HCT116 (cell line): ENCODE measurements at regions not wholly inside any gene's neighbourhood (a gene's known extent, or its start where the extent isn't known, plus 50 kb on each side); places are given as distances from the start of the nearest gene placed in this dataset.

Source experiments
- CTCF ChIP-seq, 3 experiments: fragments of 200-600 bp in 1 of 3; sonication (generic) in 1 of 3; IDR thresholded peaks in 2 of 3; conservative IDR thresholded peaks in 1 of 3; 2 replicates each; pipeline ENCODE4 v1.5.1; 2012 to 2017; ENCODE audit warnings: low read depth in 2 of 3, low read length in 2 of 3, antibody characterized with exemption in 1 of 3, borderline replicate concordance in 1 of 3, control low read depth in 1 of 3, mild to moderate bottlenecking in 1 of 3, mixed read lengths in 1 of 3, mixed run types in 1 of 3, moderate library complexity in 1 of 3; ENCODE audit not compliant: insufficient read depth in 1 of 3
- EGR1 ChIP-seq: IDR thresholded peaks from 2 replicates; pipeline ENCODE4 v1.6.1; 2012; ENCODE audit warnings: low read depth
- EZH2 ChIP-seq: fragments of 200-600 bp; sonication (generic); IDR thresholded peaks from 2 replicates; pipeline ENCODE4 v1.6.1; 2017; ENCODE audit warnings: antibody characterized with exemption, mixed run types
- JUND ChIP-seq: IDR thresholded peaks from 2 replicates; pipeline ENCODE4 v1.6.1; 2012
- MAX ChIP-seq: IDR thresholded peaks from 2 replicates; pipeline ENCODE4 v1.6.1; 2012
- POLR2A ChIP-seq: IDR thresholded peaks from 2 replicates; pipeline ENCODE4 v1.7.0; 2011; ENCODE audit warnings: borderline replicate concordance; ENCODE audit not compliant: insufficient read depth, insufficient read length; ENCODE audit errors: extremely low read depth
- POLR2AphosphoS5 ChIP-seq: IDR thresholded peaks from 2 replicates; pipeline ENCODE4 v1.6.1; 2011; ENCODE audit warnings: mild to moderate bottlenecking, low read depth, low read length, moderate library complexity
- RAD21 ChIP-seq: IDR thresholded peaks from 2 replicates; pipeline ENCODE4 v1.6.1; 2012; ENCODE audit warnings: low read depth, mild to moderate bottlenecking
- SRF ChIP-seq: IDR thresholded peaks from 2 replicates; pipeline ENCODE4 v1.6.1; 2012; ENCODE audit warnings: low read depth
- YY1 ChIP-seq: IDR thresholded peaks from 2 replicates; pipeline ENCODE4 v1.6.1; 2011; ENCODE audit warnings: low read length, low read depth, moderate library complexity, mild to moderate bottlenecking; ENCODE audit not compliant: insufficient replicate concordance; ENCODE audit errors: extremely low read depth

GRCh38 chr3:182185313-182185712, 473.6 kb downstream of the SOX2 start:
- TF ChIP-seq CTCF (IDR thresholded peaks at IDR 0.05 in 2 of 3, conservative IDR thresholded peaks at IDR 0.05 in 1 of 3; ENCODE audit: borderline replicate concordance in 1 of 3, insufficient read depth in 1 of 3, low read depth in 2 of 3, low read length in 2 of 3) = no peak
- TF ChIP-seq POLR2A = no peak
- TF ChIP-seq POLR2AphosphoS5 = no peak
- no peak for TF ChIP-seq EZH2
- TF ChIP-seq EGR1 = no peak
- no peak for TF ChIP-seq JUND
- no peak for TF ChIP-seq MAX
- no peak for TF ChIP-seq YY1
- no peak for TF ChIP-seq SRF
- no peak for TF ChIP-seq RAD21
